ENCODE measurements at regions not wholly inside any gene's neighbourhood (a gene's known extent, or its start where the extent isn't known, plus 50 kb on each side); places are given as distances from the start of the nearest gene placed in this dataset.

DNA sequence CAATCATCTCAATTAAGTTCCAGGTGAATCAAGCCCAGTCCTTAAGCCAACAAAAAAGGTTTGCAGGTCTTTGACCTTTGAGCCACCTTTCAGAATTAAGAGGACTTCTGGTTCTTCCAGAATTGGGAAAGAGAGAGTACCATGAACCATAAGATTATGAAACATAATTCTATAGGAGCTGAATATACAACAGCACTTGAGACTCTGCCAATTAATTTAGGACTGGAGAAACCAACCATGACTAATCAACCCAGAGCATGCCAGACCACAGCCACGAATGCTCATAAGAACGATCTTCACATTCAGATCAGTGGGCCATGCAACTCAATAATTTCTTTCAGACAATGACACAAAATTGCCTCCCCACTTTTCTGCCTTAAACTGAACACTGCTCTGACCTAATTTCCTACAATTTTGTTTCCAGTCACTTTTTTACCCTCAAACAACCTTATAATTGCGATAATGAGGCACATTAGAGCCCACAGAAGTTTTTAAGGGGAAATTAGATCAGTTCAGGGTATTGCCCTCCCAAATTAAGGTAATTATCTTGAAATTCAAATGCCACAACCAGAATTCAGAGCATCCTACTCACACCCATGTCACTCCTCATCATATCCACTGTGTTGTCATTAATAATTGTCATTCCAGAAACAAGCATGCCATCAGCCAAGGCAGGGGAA, 213.4 kb downstream of the ATPSCKMT start:
- CTCF ChIA-PET, result no interaction called here
- H3K9me3 ChIP-seq (ENCODE audit: control insufficient read depth, insufficient read depth, low read length), result no peaks in the 10 kb centered on the region; the same call in 1 of the 2 replicates
- dilution Hi-C loops (cut with HindIII; ENCODE audit: low sequenced_read_pairs, unreplicated experiment) (no loop called here), intact Hi-C loops (cut with micrococcal nuclease) (loop anchor here (10.0 kb wide), 1 partner anchor 881 kb away; no protein-coding TSS in a partner anchor), in situ Hi-C loops (cut with MboI; ENCODE audit: low sequenced_read_pairs) (no loop called here)
- no peak for ATAC-seq (ENCODE audit: low read depth)
- H3K56ac ChIP-seq (ENCODE audit: extremely low read depth, insufficient read depth, low read length), result no peak overlapping the region
- no peak overlapping the region for H2BK15ac ChIP-seq (ENCODE audit: low read depth, low read length)
- no peak overlapping the region for H3K23ac ChIP-seq (ENCODE audit: low read depth, low read length)
- no peak overlapping the region for H3K27ac ChIP-seq (ENCODE audit: insufficient read depth, low read length)
- peaks cover 3% of the 10 kb centered on the region for H3K27me3 ChIP-seq (ENCODE audit: control insufficient read depth, insufficient read depth, low read length)
- 64% methylated on average over 2 of the region's 3 CpGs; no CpG with 5 or more reads in 1 of the 2 experiments for WGBS, 2 experiments (ENCODE audit: extremely low coverage in 2 of 2, insufficient read length in 1 of 2)
- H3K4me3 ChIP-seq (ENCODE audit: insufficient read depth, low read depth, low read length), result no peak overlapping the region
- H2AFZ ChIP-seq (replicated peaks; ENCODE audit: low read length, poor library complexity), result no peak overlapping the region
- no TSS peak for BruUV-seq (replicated peaks)
- H4K8ac ChIP-seq (ENCODE audit: low read depth in 2 of 2, low read length in 2 of 2), result no peak overlapping the region
- no peaks in the 10 kb centered on the region for H4K20me1 ChIP-seq (ENCODE audit: insufficient read depth, low read length)
- peaks cover 3% of the 10 kb centered on the region; the same call in 1 of the 2 replicates for H3K9me1 ChIP-seq (ENCODE audit: insufficient read depth, low read length)
- no peak overlapping the region for H3K14ac ChIP-seq (replicated peaks; ENCODE audit: low read depth, low read length)
- no peak overlapping the region for H2BK120ac ChIP-seq (ENCODE audit: low read depth, low read length)
- DNase-seq, result peak; percentile 58
- no peaks in the 10 kb centered on the region; the same call in 1 of the 2 replicates for H3K4me1 ChIP-seq (ENCODE audit: control insufficient read depth, insufficient read depth, low read length)
- H2BK5ac ChIP-seq (ENCODE audit: low read depth, low read length, poor library complexity, severe bottlenecking), result no peak overlapping the region
- no peak overlapping the region for H3K18ac ChIP-seq (ENCODE audit: low read depth, low read length)
- no peak overlapping the region for H3K4me2 ChIP-seq (ENCODE audit: low read depth, low read length)
- no peak overlapping the region for H4K91ac ChIP-seq (ENCODE audit: insufficient read depth, low read depth, low read length)
- H2AK9ac ChIP-seq (replicated peaks; ENCODE audit: low read depth, low read length, poor library complexity), result no peak overlapping the region
- no peak overlapping the region for H2AK5ac ChIP-seq (ENCODE audit: low read depth, low read length)
- no peak overlapping the region for H2BK20ac ChIP-seq (ENCODE audit: low read depth, low read length)
- TF ChIP-seq CHD1 (IDR thresholded peaks at IDR 0.05; ENCODE audit: low read depth, low read length) (no peak), NFE2L2 (IDR thresholded peaks at IDR 0.05; ENCODE audit: low read depth, low read length) (no peak), FOS (IDR thresholded peaks at IDR 0.05; ENCODE audit: low read depth, low read length) (no peak), RCOR1 (IDR thresholded peaks at IDR 0.05; ENCODE audit: insufficient replicate concordance, low read length) (no peak), POLR2A (IDR thresholded peaks at IDR 0.05; ENCODE audit: low read depth, low read length) (no peak), MAZ (IDR thresholded peaks at IDR 0.05; ENCODE audit: borderline replicate concordance, low read depth, low read length) (no peak), RAD21 (IDR thresholded peaks at IDR 0.05; ENCODE audit: low read length) (no peak), MXI1 (IDR thresholded peaks at IDR 0.05; ENCODE audit: borderline replicate concordance, low read depth, low read length) (no peak), BHLHE40 (IDR thresholded peaks at IDR 0.05; ENCODE audit: low read depth, low read length) (no peak), MAFK (IDR thresholded peaks at IDR 0.05; ENCODE audit: low read depth, low read length) (no peak), SMC3 (IDR thresholded peaks at IDR 0.05; ENCODE audit: low read depth, low read length) (no peak), CEBPB (IDR thresholded peaks at IDR 0.05; ENCODE audit: low read depth, low read length) (no peak), RFX5 (IDR thresholded peaks at IDR 0.05; ENCODE audit: low read depth, low read length) (no peak)
- TF ChIP-seq, protein P1, sequence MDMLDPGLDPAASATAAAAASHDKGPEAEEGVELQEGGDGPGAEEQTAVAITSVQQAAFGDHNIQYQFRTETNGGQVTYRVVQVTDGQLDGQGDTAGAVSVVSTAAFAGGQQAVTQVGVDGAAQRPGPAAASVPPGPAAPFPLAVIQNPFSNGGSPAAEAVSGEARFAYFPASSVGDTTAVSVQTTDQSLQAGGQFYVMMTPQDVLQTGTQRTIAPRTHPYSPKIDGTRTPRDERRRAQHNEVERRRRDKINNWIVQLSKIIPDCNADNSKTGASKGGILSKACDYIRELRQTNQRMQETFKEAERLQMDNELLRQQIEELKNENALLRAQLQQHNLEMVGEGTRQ (IDR thresholded peaks at IDR 0.05; ENCODE audit: low read depth, low read length), result no peak
- TF ChIP-seq, protein P2, sequence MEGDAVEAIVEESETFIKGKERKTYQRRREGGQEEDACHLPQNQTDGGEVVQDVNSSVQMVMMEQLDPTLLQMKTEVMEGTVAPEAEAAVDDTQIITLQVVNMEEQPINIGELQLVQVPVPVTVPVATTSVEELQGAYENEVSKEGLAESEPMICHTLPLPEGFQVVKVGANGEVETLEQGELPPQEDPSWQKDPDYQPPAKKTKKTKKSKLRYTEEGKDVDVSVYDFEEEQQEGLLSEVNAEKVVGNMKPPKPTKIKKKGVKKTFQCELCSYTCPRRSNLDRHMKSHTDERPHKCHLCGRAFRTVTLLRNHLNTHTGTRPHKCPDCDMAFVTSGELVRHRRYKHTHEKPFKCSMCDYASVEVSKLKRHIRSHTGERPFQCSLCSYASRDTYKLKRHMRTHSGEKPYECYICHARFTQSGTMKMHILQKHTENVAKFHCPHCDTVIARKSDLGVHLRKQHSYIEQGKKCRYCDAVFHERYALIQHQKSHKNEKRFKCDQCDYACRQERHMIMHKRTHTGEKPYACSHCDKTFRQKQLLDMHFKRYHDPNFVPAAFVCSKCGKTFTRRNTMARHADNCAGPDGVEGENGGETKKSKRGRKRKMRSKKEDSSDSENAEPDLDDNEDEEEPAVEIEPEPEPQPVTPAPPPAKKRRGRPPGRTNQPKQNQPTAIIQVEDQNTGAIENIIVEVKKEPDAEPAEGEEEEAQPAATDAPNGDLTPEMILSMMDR (conservative IDR thresholded peaks at IDR 0.05; ENCODE audit: low read depth, low read length), result no peak
- TF ChIP-seq, protein P3, sequence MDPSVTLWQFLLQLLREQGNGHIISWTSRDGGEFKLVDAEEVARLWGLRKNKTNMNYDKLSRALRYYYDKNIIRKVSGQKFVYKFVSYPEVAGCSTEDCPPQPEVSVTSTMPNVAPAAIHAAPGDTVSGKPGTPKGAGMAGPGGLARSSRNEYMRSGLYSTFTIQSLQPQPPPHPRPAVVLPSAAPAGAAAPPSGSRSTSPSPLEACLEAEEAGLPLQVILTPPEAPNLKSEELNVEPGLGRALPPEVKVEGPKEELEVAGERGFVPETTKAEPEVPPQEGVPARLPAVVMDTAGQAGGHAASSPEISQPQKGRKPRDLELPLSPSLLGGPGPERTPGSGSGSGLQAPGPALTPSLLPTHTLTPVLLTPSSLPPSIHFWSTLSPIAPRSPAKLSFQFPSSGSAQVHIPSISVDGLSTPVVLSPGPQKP (IDR thresholded peaks at IDR 0.05; ENCODE audit: borderline replicate concordance, low read depth, low read length), result no peak
- POLR2A ChIA-PET (ENCODE audit: unreplicated experiment), result no interaction called here
- no peaks in the 10 kb centered on the region for H3K36me3 ChIP-seq (ENCODE audit: control insufficient read depth, insufficient read depth, low read length)
- H4K5ac ChIP-seq (ENCODE audit: low read depth, low read length), result no peak overlapping the region
- no peak overlapping the region for H3K4ac ChIP-seq (ENCODE audit: low read depth, low read length)
- H3K9ac ChIP-seq (ENCODE audit: low read depth, low read length), result no peak overlapping the region
- H3K79me1 ChIP-seq (ENCODE audit: low read depth in 1 of 2, low read length in 2 of 2), result no peaks in the 10 kb centered on the region

Measured in IMR-90 (cell line).